WTC11 (cell line): ENCODE measurements at regions not wholly inside any gene's neighbourhood (a gene's known extent, or its start where the extent isn't known, plus 50 kb on each side); places are given as distances from the start of the nearest gene placed in this dataset.
A peak's percentile ranks its signal among the peaks of the same experiment; 100 is the strongest.

Experiments
- ATAC-seq: fragments of 200-7000 bp; cut with Tn5 transposase; 2 replicates; pipeline ENCODE4 v1.10.0; 2021; ENCODE audit warnings: mild to moderate bottlenecking, moderate library complexity
- CTCF ChIA-PET: fragments of 300-600 bp; sonication (Branson Sonifier 250); formaldehyde crosslinking; loops from one replicate; lab custom pipeline; 2021; ENCODE audit warnings: antibody characterized with exemption; lab: Charles Lee
- POLR2A ChIA-PET: fragments of 350-600 bp; sonication (Branson Sonifier 250); formaldehyde crosslinking; loops from one replicate; lab custom pipeline; 2021; ENCODE audit warnings: antibody characterized with exemption; lab: Charles Lee
- DNase-seq: peaks from one replicate; pipeline ENCODE4 v3.0.0; 2021; ENCODE audit warnings: low spot score
- H3K27ac Mint-ChIP-seq: 2 replicates; pipeline ENCODE4 v1.8.0; 2021; ENCODE audit warnings: mixed read lengths
- H3K27me3 Mint-ChIP-seq: 2 replicates; pipeline ENCODE4 v1.8.0; 2021; ENCODE audit warnings: low read depth, mild to moderate bottlenecking, moderate library complexity, mixed read lengths
- H3K36me3 Mint-ChIP-seq: 2 replicates; pipeline ENCODE4 v1.8.0; 2021; ENCODE audit warnings: mixed read lengths
- H3K4me1 Mint-ChIP-seq: 2 replicates; pipeline ENCODE4 v1.8.0; 2022; ENCODE audit warnings: mixed read lengths
- H3K4me3 Mint-ChIP-seq: 2 replicates; pipeline ENCODE4 v1.8.0; 2021; ENCODE audit warnings: mild to moderate bottlenecking, moderate library complexity, mixed read lengths
- H3K9me3 Mint-ChIP-seq: 2 replicates; pipeline ENCODE4 v1.8.0; 2021; ENCODE audit warnings: mixed read lengths
- ELF4 ChIP-seq: sonication (generic); formaldehyde crosslinking; IDR thresholded peaks from 2 replicates; pipeline ENCODE4 v1.8.1; 2022; ENCODE audit warnings: low read depth, mild to moderate bottlenecking, moderate library complexity, missing genetic modification reagents
- FOXP1 ChIP-seq: sonication (generic); formaldehyde crosslinking; IDR thresholded peaks from 2 replicates; pipeline ENCODE4 v1.8.0; 2022; ENCODE audit warnings: missing genetic modification reagents, mild to moderate bottlenecking, moderate library complexity, borderline replicate concordance
- GTF2I ChIP-seq: fragments of 250-450 bp; sonication (Bioruptor Pico); conservative IDR thresholded peaks from 2 replicates; pipeline ENCODE4 v1.4.0; 2021; ENCODE audit warnings: mild to moderate bottlenecking
- NFYB ChIP-seq: sonication (generic); formaldehyde crosslinking; conservative IDR thresholded peaks from 2 replicates; pipeline ENCODE4 v1.8.0; 2022; ENCODE audit warnings: low read depth, missing genetic modification reagents
- PRRX2 ChIP-seq: fragments of 250-450 bp; sonication (Bioruptor Pico); IDR thresholded peaks from 2 replicates; pipeline ENCODE4 v1.8.0; 2021; ENCODE audit warnings: mild to moderate bottlenecking
- RORB ChIP-seq: fragments of 250-450 bp; sonication (Bioruptor Pico); IDR thresholded peaks from 2 replicates; pipeline ENCODE4 v1.9.0; 2021; ENCODE audit warnings: mild to moderate bottlenecking
- SMAD3 ChIP-seq: sonication (generic); formaldehyde crosslinking; IDR thresholded peaks from 2 replicates; pipeline ENCODE4 v1.8.0; 2022; ENCODE audit warnings: missing genetic modification reagents, mild to moderate bottlenecking, borderline replicate concordance
- SMAD4 ChIP-seq: sonication (generic); formaldehyde crosslinking; IDR thresholded peaks from 2 replicates; pipeline ENCODE4 v1.8.0; 2022; ENCODE audit warnings: mild to moderate bottlenecking, missing genetic modification reagents
- TEAD1 ChIP-seq: sonication (generic); formaldehyde crosslinking; IDR thresholded peaks from 2 replicates; pipeline ENCODE4 v1.8.0; 2022; ENCODE audit warnings: mild to moderate bottlenecking, missing genetic modification reagents
- ZNF219 ChIP-seq: sonication (generic); formaldehyde crosslinking; IDR thresholded peaks from 2 replicates; pipeline ENCODE4 v1.8.0; 2023; ENCODE audit warnings: missing genetic modification reagents, mild to moderate bottlenecking, borderline replicate concordance
- ZNF396 ChIP-seq: fragments of 250-450 bp; sonication (Bioruptor Pico); IDR thresholded peaks from 2 replicates; pipeline ENCODE4 v1.8.0; 2021; ENCODE audit warnings: mild to moderate bottlenecking, moderate library complexity, borderline replicate concordance
- TF ChIP-seq, protein P1 (sequence below): sonication (generic); formaldehyde crosslinking; IDR thresholded peaks from 2 replicates; pipeline ENCODE4 v1.8.1; 2022; ENCODE audit warnings: mild to moderate bottlenecking, moderate library complexity, missing genetic modification reagents
- TF ChIP-seq, protein P2 (sequence below): fragments of 250-450 bp; sonication (Bioruptor Pico); IDR thresholded peaks from 2 replicates; pipeline ENCODE4 v2.1.2; 2022; ENCODE audit warnings: mild to moderate bottlenecking, moderate library complexity
- TF ChIP-seq, protein P3 (sequence below): fragments of 250-450 bp; sonication (Bioruptor Pico); IDR thresholded peaks from 2 replicates; pipeline ENCODE4 v1.8.0; 2021; ENCODE audit warnings: mild to moderate bottlenecking
- TF ChIP-seq, protein P4 (sequence below): sonication (generic); formaldehyde crosslinking; IDR thresholded peaks from 2 replicates; pipeline ENCODE4 v1.8.0; 2022; ENCODE audit warnings: mild to moderate bottlenecking, missing genetic modification reagents
- TF ChIP-seq, protein P5 (sequence below): fragments of 250-450 bp; sonication (Bioruptor Pico); IDR thresholded peaks from 2 replicates; pipeline ENCODE4 v1.9.0; 2021; ENCODE audit warnings: mild to moderate bottlenecking, borderline replicate concordance
- TF ChIP-seq, protein P6 (sequence below): fragments of 250-450 bp; sonication (Bioruptor Pico); IDR thresholded peaks from 2 replicates; pipeline ENCODE4 v1.9.0; 2021; ENCODE audit warnings: moderate library complexity, mild to moderate bottlenecking, inconsistent platforms, borderline replicate concordance
- TF ChIP-seq, protein P7 (sequence below): sonication (generic); formaldehyde crosslinking; IDR thresholded peaks from 2 replicates; pipeline ENCODE4 v1.8.0; 2022; ENCODE audit warnings: missing genetic modification reagents
- TF ChIP-seq, protein P8 (sequence below): sonication (generic); formaldehyde crosslinking; IDR thresholded peaks from 2 replicates; pipeline ENCODE4 v1.8.0; 2022; ENCODE audit warnings: mild to moderate bottlenecking, missing genetic modification reagents

DNA sequence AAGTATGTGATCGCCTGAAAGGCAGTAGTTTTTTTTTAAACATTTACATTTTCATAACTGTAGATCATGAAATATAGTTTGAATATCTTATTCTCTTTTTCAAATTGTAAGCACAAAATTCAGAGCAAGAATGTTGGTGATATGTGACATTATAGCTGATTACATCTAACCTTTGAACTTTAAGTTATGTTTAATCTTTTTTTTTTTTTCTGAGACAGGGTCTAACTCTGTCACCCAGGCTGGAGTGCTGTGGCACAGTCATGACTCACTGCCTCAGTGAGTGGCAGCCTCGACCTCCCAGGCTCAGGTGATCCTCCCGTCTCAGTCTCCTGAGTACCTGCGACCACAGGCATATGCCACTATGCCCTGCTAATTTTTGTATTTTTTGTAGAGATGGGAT is 278.7 kb upstream of the NEBL start:
- peaks cover 10% of the 10 kb centered on the region for H3K36me3 Mint-ChIP-seq
- POLR2A ChIA-PET: interaction anchor here (0.6 kb wide), 3 partner anchors 56 to 781 kb away, joined by 3 to 5 read pairs (median 4); no protein-coding TSS in a partner anchor
- no peak for TF ChIP-seq RORB (CRISPR knock-in tag)
- no peak for TF ChIP-seq ZNF396
- TF ChIP-seq SMAD3 (CRISPR knock-in tag): no peak
- TF ChIP-seq, protein P1, sequence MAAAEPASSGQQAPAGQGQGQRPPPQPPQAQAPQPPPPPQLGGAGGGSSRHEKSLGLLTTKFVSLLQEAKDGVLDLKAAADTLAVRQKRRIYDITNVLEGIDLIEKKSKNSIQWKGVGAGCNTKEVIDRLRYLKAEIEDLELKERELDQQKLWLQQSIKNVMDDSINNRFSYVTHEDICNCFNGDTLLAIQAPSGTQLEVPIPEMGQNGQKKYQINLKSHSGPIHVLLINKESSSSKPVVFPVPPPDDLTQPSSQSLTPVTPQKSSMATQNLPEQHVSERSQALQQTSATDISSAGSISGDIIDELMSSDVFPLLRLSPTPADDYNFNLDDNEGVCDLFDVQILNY: no peak
- TF ChIP-seq, protein P2, sequence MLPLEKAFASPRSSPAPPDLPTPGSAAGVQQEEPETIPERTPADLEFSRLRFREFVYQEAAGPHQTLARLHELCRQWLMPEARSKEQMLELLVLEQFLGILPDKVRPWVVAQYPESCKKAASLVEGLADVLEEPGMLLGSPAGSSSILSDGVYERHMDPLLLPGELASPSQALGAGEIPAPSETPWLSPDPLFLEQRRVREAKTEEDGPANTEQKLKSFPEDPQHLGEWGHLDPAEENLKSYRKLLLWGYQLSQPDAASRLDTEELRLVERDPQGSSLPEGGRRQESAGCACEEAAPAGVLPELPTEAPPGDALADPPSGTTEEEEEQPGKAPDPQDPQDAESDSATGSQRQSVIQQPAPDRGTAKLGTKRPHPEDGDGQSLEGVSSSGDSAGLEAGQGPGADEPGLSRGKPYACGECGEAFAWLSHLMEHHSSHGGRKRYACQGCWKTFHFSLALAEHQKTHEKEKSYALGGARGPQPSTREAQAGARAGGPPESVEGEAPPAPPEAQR (CRISPR knock-in tag): no peak
- TF ChIP-seq, protein P3, sequence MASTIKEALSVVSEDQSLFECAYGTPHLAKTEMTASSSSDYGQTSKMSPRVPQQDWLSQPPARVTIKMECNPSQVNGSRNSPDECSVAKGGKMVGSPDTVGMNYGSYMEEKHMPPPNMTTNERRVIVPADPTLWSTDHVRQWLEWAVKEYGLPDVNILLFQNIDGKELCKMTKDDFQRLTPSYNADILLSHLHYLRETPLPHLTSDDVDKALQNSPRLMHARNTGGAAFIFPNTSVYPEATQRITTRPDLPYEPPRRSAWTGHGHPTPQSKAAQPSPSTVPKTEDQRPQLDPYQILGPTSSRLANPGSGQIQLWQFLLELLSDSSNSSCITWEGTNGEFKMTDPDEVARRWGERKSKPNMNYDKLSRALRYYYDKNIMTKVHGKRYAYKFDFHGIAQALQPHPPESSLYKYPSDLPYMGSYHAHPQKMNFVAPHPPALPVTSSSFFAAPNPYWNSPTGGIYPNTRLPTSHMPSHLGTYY (CRISPR knock-in tag): no peak
- no peak for TF ChIP-seq FOXP1 (CRISPR knock-in tag)
- TF ChIP-seq PRRX2 (CRISPR knock-in tag): no peak
- TF ChIP-seq, protein P4, sequence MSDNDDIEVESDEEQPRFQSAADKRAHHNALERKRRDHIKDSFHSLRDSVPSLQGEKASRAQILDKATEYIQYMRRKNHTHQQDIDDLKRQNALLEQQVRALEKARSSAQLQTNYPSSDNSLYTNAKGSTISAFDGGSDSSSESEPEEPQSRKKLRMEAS (CRISPR knock-in tag): no peak
- no peak for TF ChIP-seq ELF4 (CRISPR knock-in tag)
- no peak for TF ChIP-seq NFYB (CRISPR knock-in tag)
- TF ChIP-seq GTF2I: no peak
- TF ChIP-seq, protein P5, sequence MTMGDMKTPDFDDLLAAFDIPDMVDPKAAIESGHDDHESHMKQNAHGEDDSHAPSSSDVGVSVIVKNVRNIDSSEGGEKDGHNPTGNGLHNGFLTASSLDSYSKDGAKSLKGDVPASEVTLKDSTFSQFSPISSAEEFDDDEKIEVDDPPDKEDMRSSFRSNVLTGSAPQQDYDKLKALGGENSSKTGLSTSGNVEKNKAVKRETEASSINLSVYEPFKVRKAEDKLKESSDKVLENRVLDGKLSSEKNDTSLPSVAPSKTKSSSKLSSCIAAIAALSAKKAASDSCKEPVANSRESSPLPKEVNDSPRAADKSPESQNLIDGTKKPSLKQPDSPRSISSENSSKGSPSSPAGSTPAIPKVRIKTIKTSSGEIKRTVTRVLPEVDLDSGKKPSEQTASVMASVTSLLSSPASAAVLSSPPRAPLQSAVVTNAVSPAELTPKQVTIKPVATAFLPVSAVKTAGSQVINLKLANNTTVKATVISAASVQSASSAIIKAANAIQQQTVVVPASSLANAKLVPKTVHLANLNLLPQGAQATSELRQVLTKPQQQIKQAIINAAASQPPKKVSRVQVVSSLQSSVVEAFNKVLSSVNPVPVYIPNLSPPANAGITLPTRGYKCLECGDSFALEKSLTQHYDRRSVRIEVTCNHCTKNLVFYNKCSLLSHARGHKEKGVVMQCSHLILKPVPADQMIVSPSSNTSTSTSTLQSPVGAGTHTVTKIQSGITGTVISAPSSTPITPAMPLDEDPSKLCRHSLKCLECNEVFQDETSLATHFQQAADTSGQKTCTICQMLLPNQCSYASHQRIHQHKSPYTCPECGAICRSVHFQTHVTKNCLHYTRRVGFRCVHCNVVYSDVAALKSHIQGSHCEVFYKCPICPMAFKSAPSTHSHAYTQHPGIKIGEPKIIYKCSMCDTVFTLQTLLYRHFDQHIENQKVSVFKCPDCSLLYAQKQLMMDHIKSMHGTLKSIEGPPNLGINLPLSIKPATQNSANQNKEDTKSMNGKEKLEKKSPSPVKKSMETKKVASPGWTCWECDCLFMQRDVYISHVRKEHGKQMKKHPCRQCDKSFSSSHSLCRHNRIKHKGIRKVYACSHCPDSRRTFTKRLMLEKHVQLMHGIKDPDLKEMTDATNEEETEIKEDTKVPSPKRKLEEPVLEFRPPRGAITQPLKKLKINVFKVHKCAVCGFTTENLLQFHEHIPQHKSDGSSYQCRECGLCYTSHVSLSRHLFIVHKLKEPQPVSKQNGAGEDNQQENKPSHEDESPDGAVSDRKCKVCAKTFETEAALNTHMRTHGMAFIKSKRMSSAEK (CRISPR knock-in tag): no peak
- TF ChIP-seq, protein P6, sequence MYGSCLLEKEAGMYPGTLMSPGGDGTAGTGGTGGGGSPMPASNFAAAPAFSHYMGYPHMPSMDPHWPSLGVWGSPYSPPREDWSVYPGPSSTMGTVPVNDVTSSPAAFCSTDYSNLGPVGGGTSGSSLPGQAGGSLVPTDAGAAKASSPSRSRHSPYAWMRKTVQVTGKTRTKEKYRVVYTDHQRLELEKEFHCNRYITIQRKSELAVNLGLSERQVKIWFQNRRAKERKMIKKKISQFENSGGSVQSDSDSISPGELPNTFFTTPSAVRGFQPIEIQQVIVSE (CRISPR knock-in tag): no peak
- CTCF ChIA-PET: no interaction called here
- DNase-seq (no peak), ATAC-seq (no peak)
- peaks cover 33% of the 10 kb centered on the region for H3K4me1 Mint-ChIP-seq
- peaks cover 14% of the 10 kb centered on the region for H3K9me3 Mint-ChIP-seq
- no peak overlapping the region; the same call in 1 of the 2 replicates for H3K4me3 Mint-ChIP-seq
- H3K27ac Mint-ChIP-seq: no peak overlapping the region
- peaks cover 49% of the 10 kb centered on the region for H3K27me3 Mint-ChIP-seq

DNA sequence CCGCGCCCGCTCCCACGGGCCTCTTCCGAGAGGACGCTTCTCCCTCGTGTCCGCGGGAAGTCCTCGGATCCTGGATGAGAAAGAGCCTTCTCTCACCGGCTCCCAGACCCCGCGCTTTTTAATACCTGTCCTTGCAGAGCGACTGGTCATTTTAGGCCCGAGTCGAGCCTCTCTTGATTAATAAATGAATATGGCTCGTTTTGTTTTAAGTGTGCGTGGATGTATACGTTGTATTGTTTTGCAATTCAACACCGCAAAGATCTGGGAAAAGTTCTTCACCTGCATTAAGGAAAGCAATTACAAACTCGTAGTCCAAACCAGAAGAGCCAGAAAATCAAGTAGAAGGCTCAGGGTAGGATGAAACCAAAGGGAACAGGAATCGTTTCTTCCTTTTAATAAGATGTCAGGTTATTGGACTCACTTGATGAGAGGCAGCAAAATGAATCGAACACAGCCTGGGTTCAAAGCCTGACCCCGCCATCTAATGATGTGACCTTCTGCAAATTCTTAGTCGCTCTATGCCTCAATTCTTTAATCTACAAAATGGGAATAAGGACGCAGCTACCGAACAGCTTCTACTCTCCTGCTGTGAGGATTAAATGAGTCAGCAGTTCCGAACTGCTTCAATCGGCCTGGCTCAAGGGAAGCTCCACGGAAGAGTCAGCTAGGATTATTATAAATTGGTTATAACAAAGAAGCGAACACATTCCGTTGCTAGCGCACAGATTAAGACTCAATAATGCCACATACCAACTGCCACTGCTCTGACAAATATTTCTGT is 277.8 kb upstream of the NEBL start:
- Mint-ChIP-seq H3K9me3 (peaks cover 7% of the 10 kb centered on the region), H3K27ac (no peak overlapping the region), H3K36me3 (peaks cover 6% of the 10 kb centered on the region), H3K4me3 (peak overlapping the region; percentile 88), H3K4me1 (peaks cover 33% of the 10 kb centered on the region), H3K27me3 (peaks cover 49% of the 10 kb centered on the region)
- POLR2A ChIA-PET: interaction anchor here (0.6 kb wide), 1 partner anchor 57 kb away, joined by 3 read pairs; no protein-coding TSS in a partner anchor
- ATAC-seq: no peak
- CTCF ChIA-PET: no interaction called here
- DNase-seq: no peak
- TF ChIP-seq SMAD4 (CRISPR knock-in tag): no peak
- TF ChIP-seq, protein P7, sequence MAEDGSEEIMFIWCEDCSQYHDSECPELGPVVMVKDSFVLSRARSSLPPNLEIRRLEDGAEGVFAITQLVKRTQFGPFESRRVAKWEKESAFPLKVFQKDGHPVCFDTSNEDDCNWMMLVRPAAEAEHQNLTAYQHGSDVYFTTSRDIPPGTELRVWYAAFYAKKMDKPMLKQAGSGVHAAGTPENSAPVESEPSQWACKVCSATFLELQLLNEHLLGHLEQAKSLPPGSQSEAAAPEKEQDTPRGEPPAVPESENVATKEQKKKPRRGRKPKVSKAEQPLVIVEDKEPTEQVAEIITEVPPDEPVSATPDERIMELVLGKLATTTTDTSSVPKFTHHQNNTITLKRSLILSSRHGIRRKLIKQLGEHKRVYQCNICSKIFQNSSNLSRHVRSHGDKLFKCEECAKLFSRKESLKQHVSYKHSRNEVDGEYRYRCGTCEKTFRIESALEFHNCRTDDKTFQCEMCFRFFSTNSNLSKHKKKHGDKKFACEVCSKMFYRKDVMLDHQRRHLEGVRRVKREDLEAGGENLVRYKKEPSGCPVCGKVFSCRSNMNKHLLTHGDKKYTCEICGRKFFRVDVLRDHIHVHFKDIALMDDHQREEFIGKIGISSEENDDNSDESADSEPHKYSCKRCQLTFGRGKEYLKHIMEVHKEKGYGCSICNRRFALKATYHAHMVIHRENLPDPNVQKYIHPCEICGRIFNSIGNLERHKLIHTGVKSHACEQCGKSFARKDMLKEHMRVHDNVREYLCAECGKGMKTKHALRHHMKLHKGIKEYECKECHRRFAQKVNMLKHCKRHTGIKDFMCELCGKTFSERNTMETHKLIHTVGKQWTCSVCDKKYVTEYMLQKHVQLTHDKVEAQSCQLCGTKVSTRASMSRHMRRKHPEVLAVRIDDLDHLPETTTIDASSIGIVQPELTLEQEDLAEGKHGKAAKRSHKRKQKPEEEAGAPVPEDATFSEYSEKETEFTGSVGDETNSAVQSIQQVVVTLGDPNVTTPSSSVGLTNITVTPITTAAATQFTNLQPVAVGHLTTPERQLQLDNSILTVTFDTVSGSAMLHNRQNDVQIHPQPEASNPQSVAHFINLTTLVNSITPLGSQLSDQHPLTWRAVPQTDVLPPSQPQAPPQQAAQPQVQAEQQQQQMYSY (CRISPR knock-in tag): no peak
- TF ChIP-seq, protein P8, sequence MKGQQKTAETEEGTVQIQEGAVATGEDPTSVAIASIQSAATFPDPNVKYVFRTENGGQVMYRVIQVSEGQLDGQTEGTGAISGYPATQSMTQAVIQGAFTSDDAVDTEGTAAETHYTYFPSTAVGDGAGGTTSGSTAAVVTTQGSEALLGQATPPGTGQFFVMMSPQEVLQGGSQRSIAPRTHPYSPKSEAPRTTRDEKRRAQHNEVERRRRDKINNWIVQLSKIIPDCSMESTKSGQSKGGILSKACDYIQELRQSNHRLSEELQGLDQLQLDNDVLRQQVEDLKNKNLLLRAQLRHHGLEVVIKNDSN (CRISPR knock-in tag): no peak
- TF ChIP-seq TEAD1 (CRISPR knock-in tag): 0 out of 2 replicates have a peak, but pooled peaks have one; percentile 17
- TF ChIP-seq NFYB (CRISPR knock-in tag): no peak
- TF ChIP-seq GTF2I: peak; percentile 81
- no peak for TF ChIP-seq ZNF219 (CRISPR knock-in tag)
